Vagina (tissue), 2 donors: ENCODE measurements at regions not wholly inside any gene's neighbourhood (a gene's known extent, or its start where the extent isn't known, plus 50 kb on each side); places are given as distances from the start of the nearest gene placed in this dataset.
A peak's percentile ranks its signal among the peaks of the same experiment; 100 is the strongest.

ENCODE experiments used
- DNase-seq, 2 donors: peaks; one replicate each; pipeline ENCODE4 v3.0.0-alpha.2; 2017; ENCODE audit errors: extremely low spot score in 2 of 2
- H3K27ac ChIP-seq: fragments of 200-600 bp; sonication (generic); one replicate; pipeline ENCODE4 v1.5.1; 2019
- H3K27me3 ChIP-seq: fragments of 200-600 bp; sonication (generic); one replicate; pipeline ENCODE4 v1.5.1; 2019
- H3K36me3 ChIP-seq, 2 donors: fragments of 200-600 bp; sonication (generic); one replicate each; pipeline ENCODE4 v1.5.1; 2017 to 2019
- H3K4me1 ChIP-seq: fragments of 200-600 bp; sonication (generic); one replicate; pipeline ENCODE4 v1.5.1; 2019
- H3K4me3 ChIP-seq, 2 donors: fragments of 200-600 bp; sonication (generic); 1 replicate in 1 of 2; 2 replicates in 1 of 2; pipeline ENCODE4 v1.5.1; 2016 to 2019
- H3K9me3 ChIP-seq: fragments of 200-600 bp; sonication (generic); one replicate; pipeline ENCODE4 v1.5.1; 2019
- POLR2A ChIP-seq, 2 donors: fragments of 450-650 bp; IDR thresholded peaks; one replicate each; pipeline ENCODE4 v1.6.1; 2017; ENCODE audit warnings: antibody characterized with exemption in 2 of 2, mild to moderate bottlenecking in 2 of 2, moderate library complexity in 2 of 2
- POLR2AphosphoS5 ChIP-seq, 2 donors: sonication (generic); formaldehyde crosslinking; IDR thresholded peaks; one replicate each; pipeline ENCODE4 v1.9.0; 2017; ENCODE audit warnings: antibody characterized with exemption in 2 of 2, mild to moderate bottlenecking in 2 of 2, low read depth in 1 of 2; ENCODE audit not compliant: insufficient read depth in 1 of 2
- intact Hi-C: fragments of 100-400 bp; cut with DNase I; formaldehyde crosslinking; loops from one replicate; pipeline ENCODE4 v1.15.1; 2023
- TF ChIP-seq, protein P1 (sequence below), 3 experiments: fragments of 450-650 bp in 2 of 3; fragments of 200-600 bp in 1 of 3; sonication (generic) in 1 of 3; IDR thresholded peaks; one replicate each; pipeline ENCODE4 v1.5.1; 2017 to 2019; ENCODE audit warnings: antibody characterized with exemption in 3 of 3, mild to moderate bottlenecking in 2 of 3, moderate library complexity in 2 of 3

DNA sequence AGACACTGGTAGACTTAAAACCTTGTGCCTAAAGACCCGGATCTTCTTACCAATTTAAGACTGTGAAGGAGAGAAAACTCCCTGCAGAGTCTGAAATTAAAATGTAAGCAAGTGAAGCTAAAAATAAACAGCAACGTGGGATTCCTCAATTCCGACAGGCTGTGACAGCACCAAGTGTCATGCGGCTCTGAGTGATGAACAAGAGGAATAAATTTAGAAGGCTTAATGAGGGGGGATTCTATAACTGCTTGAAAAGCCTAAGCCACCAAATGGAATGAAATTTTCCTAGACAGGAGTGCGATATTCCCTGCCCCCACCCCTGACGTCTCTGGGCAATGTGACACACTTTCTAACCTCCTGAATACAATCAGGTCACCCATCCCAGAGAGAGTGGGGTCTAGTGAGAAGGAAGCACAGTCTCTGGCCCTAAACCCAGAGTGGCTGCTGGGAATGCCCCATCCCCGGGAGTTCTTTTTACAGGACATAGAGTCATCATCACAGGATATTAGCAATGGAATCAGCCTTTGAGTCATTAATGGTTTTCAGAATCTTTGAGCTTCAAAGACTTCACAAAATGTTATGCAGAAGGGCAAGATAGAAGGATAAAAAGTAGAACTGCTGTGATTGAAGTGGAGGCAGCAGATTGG, 114.3 kb downstream of the EDEM1 start:
- intact Hi-C loops, result no loop called here

DNA sequence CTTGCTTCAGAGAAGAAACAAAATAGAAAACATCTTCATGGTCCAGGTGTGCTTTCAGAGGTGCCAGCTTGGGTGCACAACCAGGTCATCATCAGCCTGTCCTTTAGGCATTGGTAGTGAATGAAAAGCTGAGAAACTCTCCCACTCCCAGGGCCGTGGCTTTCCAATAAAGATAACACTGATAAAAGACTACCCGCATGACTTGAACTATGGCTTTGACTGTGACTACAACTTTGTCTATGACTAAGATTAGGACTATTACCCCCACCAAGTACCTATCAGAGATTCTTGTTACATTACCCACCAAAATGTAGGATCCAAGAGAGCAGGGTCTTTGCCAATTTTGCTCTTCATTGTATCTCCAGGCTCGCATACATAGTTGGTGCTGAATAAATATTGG, 115.2 kb downstream of the EDEM1 start:
- no peak overlapping the region for H3K4me3 ChIP-seq
- H3K4me1 ChIP-seq, result no peaks in the 10 kb centered on the region
- H3K9me3 ChIP-seq, result no peaks in the 10 kb centered on the region
- DNase-seq, result no peak
- TF ChIP-seq POLR2AphosphoS5 (IDR thresholded peaks at IDR 0.05; ENCODE audit: insufficient read depth in 1 of 2, low read depth in 1 of 2) (no peak), POLR2A (IDR thresholded peaks at IDR 0.05) (no peak)
- TF ChIP-seq, protein P1, sequence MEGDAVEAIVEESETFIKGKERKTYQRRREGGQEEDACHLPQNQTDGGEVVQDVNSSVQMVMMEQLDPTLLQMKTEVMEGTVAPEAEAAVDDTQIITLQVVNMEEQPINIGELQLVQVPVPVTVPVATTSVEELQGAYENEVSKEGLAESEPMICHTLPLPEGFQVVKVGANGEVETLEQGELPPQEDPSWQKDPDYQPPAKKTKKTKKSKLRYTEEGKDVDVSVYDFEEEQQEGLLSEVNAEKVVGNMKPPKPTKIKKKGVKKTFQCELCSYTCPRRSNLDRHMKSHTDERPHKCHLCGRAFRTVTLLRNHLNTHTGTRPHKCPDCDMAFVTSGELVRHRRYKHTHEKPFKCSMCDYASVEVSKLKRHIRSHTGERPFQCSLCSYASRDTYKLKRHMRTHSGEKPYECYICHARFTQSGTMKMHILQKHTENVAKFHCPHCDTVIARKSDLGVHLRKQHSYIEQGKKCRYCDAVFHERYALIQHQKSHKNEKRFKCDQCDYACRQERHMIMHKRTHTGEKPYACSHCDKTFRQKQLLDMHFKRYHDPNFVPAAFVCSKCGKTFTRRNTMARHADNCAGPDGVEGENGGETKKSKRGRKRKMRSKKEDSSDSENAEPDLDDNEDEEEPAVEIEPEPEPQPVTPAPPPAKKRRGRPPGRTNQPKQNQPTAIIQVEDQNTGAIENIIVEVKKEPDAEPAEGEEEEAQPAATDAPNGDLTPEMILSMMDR (IDR thresholded peaks at IDR 0.05), result no peak
- intact Hi-C loops, result no loop called here
- H3K27ac ChIP-seq, result no peak overlapping the region
- no peaks in the 10 kb centered on the region for H3K27me3 ChIP-seq
- no peaks in the 10 kb centered on the region for H3K36me3 ChIP-seq

More for the DNA sequence above, 114.3 kb downstream of the EDEM1 start:
- Histone ChIP-seq H3K4me3 (no peak overlapping the region), H3K27ac (no peak overlapping the region), H3K9me3 (no peaks in the 10 kb centered on the region), H3K36me3 (no peaks in the 10 kb centered on the region), H3K27me3 (no peaks in the 10 kb centered on the region), H3K4me1 (no peaks in the 10 kb centered on the region)
- no peak for DNase-seq
- TF ChIP-seq POLR2A (IDR thresholded peaks at IDR 0.05), result no peak
- TF ChIP-seq, protein P1 (IDR thresholded peaks at IDR 0.05), result no peak
- TF ChIP-seq POLR2AphosphoS5 (IDR thresholded peaks at IDR 0.05; ENCODE audit: insufficient read depth in 1 of 2, low read depth in 1 of 2), result no peak

DNA sequence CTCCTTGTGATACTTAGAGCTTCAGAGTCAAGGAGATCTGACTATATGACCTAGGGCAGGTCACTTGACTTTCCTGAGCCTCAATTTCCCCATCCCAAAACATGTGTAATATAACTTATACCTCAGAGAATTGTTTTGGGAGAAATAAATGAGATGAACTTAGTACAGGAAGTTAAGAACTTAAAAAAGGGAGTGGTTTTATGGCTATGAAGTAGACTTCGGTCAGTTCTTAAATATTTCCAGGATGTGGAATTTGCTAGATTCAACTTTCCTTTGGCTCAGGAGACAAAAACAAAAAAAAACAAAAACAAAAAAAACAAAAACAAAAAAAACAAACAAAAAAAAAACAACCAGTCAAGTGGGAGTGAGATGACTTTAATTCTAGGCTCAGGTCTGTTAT, 116.7 kb downstream of the EDEM1 start:
- H3K9me3 ChIP-seq, result no peaks in the 10 kb centered on the region

DNA sequence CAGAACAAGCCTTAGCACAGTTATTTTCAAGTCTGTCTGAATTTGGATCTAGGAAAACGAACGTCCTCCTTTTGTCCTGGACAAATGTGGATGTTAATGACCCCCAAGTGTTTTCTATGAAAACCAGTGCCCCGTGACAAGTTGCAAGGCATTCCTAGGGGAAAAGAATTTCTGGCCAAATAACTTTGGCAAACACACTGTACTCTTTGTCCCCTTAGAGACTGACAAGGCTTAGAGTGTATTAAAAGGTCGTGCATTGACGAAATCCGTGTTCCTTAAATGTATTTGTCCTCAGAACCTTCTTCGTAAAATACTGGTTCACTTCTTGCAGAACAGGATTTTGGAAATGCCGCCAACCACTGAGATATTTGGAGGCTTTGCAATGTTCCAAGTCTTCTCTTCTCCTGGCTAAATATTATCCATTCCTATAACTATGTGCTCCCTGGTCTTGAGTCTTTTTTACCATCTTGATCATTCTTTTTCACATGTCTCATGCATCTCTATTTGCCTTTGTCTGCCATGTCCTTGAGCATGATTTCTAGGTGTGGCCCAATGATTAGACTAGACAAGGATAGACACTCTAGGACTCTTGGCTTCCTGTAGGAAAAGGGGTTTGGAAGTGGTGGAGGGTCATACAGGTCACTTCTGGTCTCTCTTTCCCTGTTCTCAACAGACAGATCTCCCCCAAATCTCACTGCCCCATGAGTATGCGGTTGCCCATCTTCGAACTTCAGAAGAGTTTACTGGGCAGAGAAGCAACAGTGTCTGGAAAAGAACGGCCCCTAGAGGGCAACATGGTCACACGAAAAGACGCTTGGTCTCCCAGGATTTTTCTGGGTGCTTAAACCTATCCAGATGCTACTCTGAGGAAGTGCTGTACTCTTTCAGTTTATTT, 117.5 kb downstream of the EDEM1 start:
- H3K4me3 ChIP-seq, result no peak overlapping the region
- no peak overlapping the region for H3K27ac ChIP-seq
- H3K36me3 ChIP-seq, result no peaks in the 10 kb centered on the region
- H3K9me3 ChIP-seq, result no peaks in the 10 kb centered on the region
- H3K27me3 ChIP-seq, result no peaks in the 10 kb centered on the region
- no peaks in the 10 kb centered on the region for H3K4me1 ChIP-seq
- intact Hi-C loops, result no loop called here
- no peak for DNase-seq
- TF ChIP-seq, protein P1 (IDR thresholded peaks at IDR 0.05), result peak in 1 of 3 experiments; percentile 52
- no peak for TF ChIP-seq POLR2AphosphoS5 (IDR thresholded peaks at IDR 0.05; ENCODE audit: insufficient read depth in 1 of 2, low read depth in 1 of 2)

More for the DNA sequence above, 116.7 kb downstream of the EDEM1 start:
- H3K27me3 ChIP-seq, result no peaks in the 10 kb centered on the region
- no peak overlapping the region for H3K27ac ChIP-seq
- H3K4me3 ChIP-seq, result no peak overlapping the region
- no peaks in the 10 kb centered on the region for H3K36me3 ChIP-seq
- DNase-seq, result no peak
- TF ChIP-seq POLR2A (IDR thresholded peaks at IDR 0.05), result no peak
- no peak for TF ChIP-seq POLR2AphosphoS5 (IDR thresholded peaks at IDR 0.05; ENCODE audit: insufficient read depth in 1 of 2, low read depth in 1 of 2)
- TF ChIP-seq, protein P1 (IDR thresholded peaks at IDR 0.05), result no peak
- H3K4me1 ChIP-seq, result no peaks in the 10 kb centered on the region
- intact Hi-C loops, result no loop called here

DNA sequence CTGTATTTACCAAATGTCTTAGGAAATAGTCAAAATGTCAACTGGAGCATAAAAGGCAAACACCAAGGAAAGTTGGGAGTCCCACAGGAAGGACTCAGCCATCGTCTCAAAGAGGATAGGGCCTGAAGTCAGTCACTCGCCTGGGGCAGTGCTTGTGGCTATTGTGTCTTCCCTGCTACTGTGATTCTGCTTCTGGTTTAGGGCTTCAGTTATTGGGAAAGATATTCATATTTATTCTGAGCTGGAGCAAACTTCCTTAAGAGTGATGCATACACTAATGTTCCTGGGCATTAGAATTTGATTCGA, 118.1 kb downstream of the EDEM1 start:
- H3K9me3 ChIP-seq, result no peaks in the 10 kb centered on the region
- no peaks in the 10 kb centered on the region for H3K27me3 ChIP-seq
- no peaks in the 10 kb centered on the region for H3K36me3 ChIP-seq
- H3K4me3 ChIP-seq, result no peak overlapping the region
- TF ChIP-seq POLR2AphosphoS5 (IDR thresholded peaks at IDR 0.05; ENCODE audit: insufficient read depth in 1 of 2, low read depth in 1 of 2), result no peak
- TF ChIP-seq, protein P1 (IDR thresholded peaks at IDR 0.05), result peak in 1 of 3 experiments; percentile 14
- intact Hi-C loops, result no loop called here
- no peaks in the 10 kb centered on the region for H3K4me1 ChIP-seq
- no peak for DNase-seq
- H3K27ac ChIP-seq, result no peak overlapping the region
